Upper lobe of left lung (tissue), 4 donors: ENCODE measurements at regions not wholly inside any gene's neighbourhood (a gene's known extent, or its start where the extent isn't known, plus 50 kb on each side); places are given as distances from the start of the nearest gene placed in this dataset.

Source experiments
- CTCF ChIP-seq, 6 experiments: fragments of 450-650 bp in 4 of 6; fragments of 200-600 bp in 2 of 6; sonication (generic) in 2 of 6; IDR thresholded peaks; one replicate each; pipeline ENCODE4 v1.5.1; 2016 to 2019; ENCODE audit warnings: antibody characterized with exemption in 6 of 6
- POLR2A ChIP-seq, 4 donors: fragments of 450-650 bp; IDR thresholded peaks; one replicate each; pipeline ENCODE4 v1.5.1; 2016 to 2017; ENCODE audit warnings: antibody characterized with exemption in 4 of 4, mild to moderate bottlenecking in 2 of 4
- POLR2AphosphoS5 ChIP-seq, 2 donors: sonication (generic); formaldehyde crosslinking; IDR thresholded peaks; one replicate each; pipeline ENCODE4 v1.5.1; 2017; ENCODE audit warnings: antibody characterized with exemption in 2 of 2

GRCh38 chr16:85381738-85382592 lies 231.2 kb upstream of the GSE1 start:
- TF ChIP-seq POLR2AphosphoS5 (IDR thresholded peaks at IDR 0.05) (no peak), CTCF (IDR thresholded peaks at IDR 0.05) (no peak), POLR2A (IDR thresholded peaks at IDR 0.05) (no peak)
